GM18511 (cell line): ENCODE measurements at regions not wholly inside any gene's neighbourhood (a gene's known extent, or its start where the extent isn't known, plus 50 kb on each side); places are given as distances from the start of the nearest gene placed in this dataset.

Experiments
- ATAC-seq: cut with Tn5 transposase; IDR thresholded peaks from one replicate; pipeline ENCODE4 v1.9.1; 2021; ENCODE audit warnings: mild to moderate bottlenecking, moderate library complexity; ENCODE audit not compliant: unreplicated experiment

GRCh38 chr2:161570424-161571050, 53.7 kb upstream of the SLC4A10 start:
- no peak for ATAC-seq

GRCh38 chr2:161571051-161571429, 53.2 kb upstream of the SLC4A10 start:
- ATAC-seq, result no peak
